ENCODE measurements at regions not wholly inside any gene's neighbourhood (a gene's known extent, or its start where the extent isn't known, plus 50 kb on each side); places are given as distances from the start of the nearest gene placed in this dataset.

DNA sequence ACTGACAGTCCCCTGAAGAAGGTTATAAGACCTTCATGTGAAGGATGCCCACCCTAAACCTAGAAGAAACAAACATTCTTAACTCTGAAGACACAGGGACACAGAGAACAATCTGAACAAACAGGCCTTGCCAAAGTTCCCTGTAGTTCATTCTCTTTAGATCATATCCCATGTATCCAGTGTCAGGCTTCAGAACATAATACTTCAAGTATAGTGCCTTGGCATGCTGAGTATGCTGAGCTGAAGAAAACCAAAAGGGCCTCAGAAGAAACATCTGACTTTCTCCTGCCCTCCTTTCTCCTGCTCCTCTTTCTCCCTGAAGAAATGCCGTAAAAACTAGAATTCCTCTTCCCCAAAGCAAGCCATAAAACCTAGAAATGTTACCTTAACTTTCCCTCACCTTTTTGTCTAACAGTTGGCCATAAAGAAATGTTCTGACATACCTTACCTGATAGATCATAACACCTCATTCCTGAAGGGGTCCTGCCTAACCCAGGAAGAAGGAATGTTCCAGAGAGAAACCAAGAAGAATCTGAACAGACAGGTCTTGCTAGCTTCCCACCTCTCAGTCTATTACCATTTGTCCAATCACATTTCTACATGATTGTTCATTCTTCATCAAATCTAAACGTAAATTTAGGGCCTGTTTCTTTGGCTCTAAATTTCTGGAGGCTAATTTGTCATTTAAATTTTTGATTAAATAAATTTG is 160.1 kb upstream of the ZC3H15 start:
- H3K9me3 ChIP-seq = peaks cover 0 to 33% of the 10 kb centered on the region in 2 donors
- H3K36me3 ChIP-seq = no peaks in the 10 kb centered on the region
- no peaks in the 10 kb centered on the region for H3K4me1 ChIP-seq
- no peaks in the 10 kb centered on the region for H3K27me3 ChIP-seq
- DNase-seq = no peak
- intact Hi-C loops (cut with DNase I) = no loop called here
- H3K27ac ChIP-seq = no peak overlapping the region
- no peak for TF ChIP-seq CTCF (IDR thresholded peaks at IDR 0.05)
- no peak overlapping the region for H3K4me3 ChIP-seq
- ATAC-seq = no peak

GRCh38 chr2:186327251-186327868 is 158.7 kb upstream of the ZC3H15 start:
- no peak for TF ChIP-seq CTCF (IDR thresholded peaks at IDR 0.05)
- intact Hi-C loops (cut with DNase I) = no loop called here
- H3K27me3 ChIP-seq = no peaks in the 10 kb centered on the region
- H3K36me3 ChIP-seq = no peaks in the 10 kb centered on the region
- no peak overlapping the region for H3K27ac ChIP-seq
- no peak overlapping the region for H3K4me3 ChIP-seq
- H3K4me1 ChIP-seq = no peaks in the 10 kb centered on the region
- no peak for DNase-seq
- ATAC-seq = no peak
- H3K9me3 ChIP-seq = peaks cover 0 to 35% of the 10 kb centered on the region in 2 donors

DNA sequence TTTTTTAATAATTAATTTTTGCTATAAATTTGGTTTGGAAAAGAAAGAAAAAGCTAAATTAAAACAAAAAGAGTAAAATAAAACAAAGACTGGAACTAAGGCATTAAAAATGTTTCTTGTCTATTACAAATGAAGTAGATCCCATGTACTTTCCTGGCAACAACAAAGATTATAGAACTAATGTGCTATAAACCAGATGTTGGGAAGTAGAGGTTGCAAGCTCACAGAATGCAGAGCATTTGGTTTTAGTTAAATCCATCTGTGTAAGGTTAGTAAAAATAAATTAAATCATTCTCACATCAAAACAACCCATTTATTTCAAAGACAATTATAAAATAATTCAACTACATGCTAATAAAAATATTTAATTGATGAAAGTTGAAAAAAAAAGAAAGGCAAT is 157.2 kb upstream of the ZC3H15 start:
- no peaks in the 10 kb centered on the region for H3K36me3 ChIP-seq
- H3K27me3 ChIP-seq = no peaks in the 10 kb centered on the region
- no peaks in the 10 kb centered on the region for H3K4me1 ChIP-seq
- H3K9me3 ChIP-seq = peaks cover 0 to 31% of the 10 kb centered on the region in 2 donors
- intact Hi-C loops (cut with DNase I) = no loop called here
- ATAC-seq = no peak
- no peak overlapping the region for H3K27ac ChIP-seq
- DNase-seq = no peak
- no peak overlapping the region for H3K4me3 ChIP-seq
- no peak for TF ChIP-seq CTCF (IDR thresholded peaks at IDR 0.05)

GRCh38 chr2:186330050-186330449 is 156.0 kb upstream of the ZC3H15 start:
- Histone ChIP-seq H3K4me3 (no peak overlapping the region), H3K4me1 (no peaks in the 10 kb centered on the region), H3K27me3 (no peaks in the 10 kb centered on the region), H3K36me3 (no peaks in the 10 kb centered on the region), H3K9me3 (peaks cover 0 to 26% of the 10 kb centered on the region in 2 donors), H3K27ac (no peak overlapping the region)
- DNase-seq = no peak
- no peak for ATAC-seq
- intact Hi-C loops (cut with DNase I) = no loop called here
- TF ChIP-seq CTCF (IDR thresholded peaks at IDR 0.05) = no peak

GRCh38 chr2:186339716-186340115 is 146.3 kb upstream of the ZC3H15 start:
- H3K27ac ChIP-seq = no peak overlapping the region
- H3K27me3 ChIP-seq = no peaks in the 10 kb centered on the region
- no peaks in the 10 kb centered on the region for H3K4me1 ChIP-seq
- DNase-seq (no peak), ATAC-seq (no peak)
- no peaks in the 10 kb centered on the region for H3K36me3 ChIP-seq
- H3K9me3 ChIP-seq = peaks cover 0 to 13% of the 10 kb centered on the region in 2 donors
- H3K4me3 ChIP-seq = no peak overlapping the region
- intact Hi-C loops (cut with DNase I) = no loop called here
- no peak for TF ChIP-seq CTCF (IDR thresholded peaks at IDR 0.05)
